Nephron progenitor cell (in vitro differentiated cells): ENCODE measurements at regions not wholly inside any gene's neighbourhood (a gene's known extent, or its start where the extent isn't known, plus 50 kb on each side); places are given as distances from the start of the nearest gene placed in this dataset.
A peak's percentile ranks its signal among the peaks of the same experiment; 100 is the strongest.

Experiments used
- DNase-seq: peaks from one replicate; pipeline ENCODE4 v3.0.0; 2021
- H3K27ac Mint-ChIP-seq: 2 replicates; pipeline ENCODE4 v1.8.0; 2021; ENCODE audit warnings: mild to moderate bottlenecking, moderate library complexity, mixed read lengths
- H3K27me3 Mint-ChIP-seq: 2 replicates; pipeline ENCODE4 v1.8.0; 2021; ENCODE audit warnings: mild to moderate bottlenecking, low read depth, mixed read lengths; ENCODE audit not compliant: poor library complexity
- H3K36me3 Mint-ChIP-seq: 2 replicates; pipeline ENCODE4 v1.8.0; 2021; ENCODE audit warnings: low read depth, mixed read lengths
- H3K4me1 Mint-ChIP-seq: 2 replicates; pipeline ENCODE4 v1.8.0; 2021; ENCODE audit warnings: mixed read lengths
- H3K4me3 Mint-ChIP-seq: 2 replicates; pipeline ENCODE4 v1.8.0; 2021; ENCODE audit warnings: mild to moderate bottlenecking, moderate library complexity, mixed read lengths
- H3K9me3 Mint-ChIP-seq: 2 replicates; pipeline ENCODE4 v1.8.0; 2021; ENCODE audit warnings: mild to moderate bottlenecking, moderate library complexity, mixed read lengths
- TF ChIP-seq, protein P1 (sequence below): fragments of 200-600 bp; sonication (generic); IDR thresholded peaks from 2 replicates; pipeline ENCODE4 v1.5.0; 2021; ENCODE audit warnings: antibody characterized with exemption

DNA sequence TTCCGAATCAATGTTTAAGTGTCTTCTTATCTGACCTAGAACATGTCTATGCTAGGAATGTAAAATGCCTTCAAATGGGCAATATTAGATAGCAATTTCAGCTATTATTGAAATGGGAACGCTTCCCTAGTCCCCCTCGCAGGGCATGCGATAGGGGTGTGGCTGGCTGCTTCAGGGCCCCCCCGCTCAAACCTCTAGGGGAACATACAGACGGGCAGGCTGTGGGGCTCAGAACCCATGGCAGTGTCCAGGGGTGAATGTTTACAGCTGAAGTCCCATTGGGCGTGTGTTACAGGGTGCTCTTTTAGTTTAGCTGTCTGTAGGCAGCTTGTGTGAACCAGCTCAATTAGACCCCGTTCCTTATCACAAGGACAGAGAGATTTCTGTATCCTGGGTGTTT is 315.9 kb downstream of the DSEL start:
- H3K4me1 Mint-ChIP-seq = no peaks in the 10 kb centered on the region
- DNase-seq = no peak
- no peaks in the 10 kb centered on the region for H3K9me3 Mint-ChIP-seq
- no peaks in the 10 kb centered on the region for H3K27me3 Mint-ChIP-seq
- no peak overlapping the region for H3K4me3 Mint-ChIP-seq
- H3K36me3 Mint-ChIP-seq = no peaks in the 10 kb centered on the region
- no peak overlapping the region for H3K27ac Mint-ChIP-seq
- TF ChIP-seq, protein P1, sequence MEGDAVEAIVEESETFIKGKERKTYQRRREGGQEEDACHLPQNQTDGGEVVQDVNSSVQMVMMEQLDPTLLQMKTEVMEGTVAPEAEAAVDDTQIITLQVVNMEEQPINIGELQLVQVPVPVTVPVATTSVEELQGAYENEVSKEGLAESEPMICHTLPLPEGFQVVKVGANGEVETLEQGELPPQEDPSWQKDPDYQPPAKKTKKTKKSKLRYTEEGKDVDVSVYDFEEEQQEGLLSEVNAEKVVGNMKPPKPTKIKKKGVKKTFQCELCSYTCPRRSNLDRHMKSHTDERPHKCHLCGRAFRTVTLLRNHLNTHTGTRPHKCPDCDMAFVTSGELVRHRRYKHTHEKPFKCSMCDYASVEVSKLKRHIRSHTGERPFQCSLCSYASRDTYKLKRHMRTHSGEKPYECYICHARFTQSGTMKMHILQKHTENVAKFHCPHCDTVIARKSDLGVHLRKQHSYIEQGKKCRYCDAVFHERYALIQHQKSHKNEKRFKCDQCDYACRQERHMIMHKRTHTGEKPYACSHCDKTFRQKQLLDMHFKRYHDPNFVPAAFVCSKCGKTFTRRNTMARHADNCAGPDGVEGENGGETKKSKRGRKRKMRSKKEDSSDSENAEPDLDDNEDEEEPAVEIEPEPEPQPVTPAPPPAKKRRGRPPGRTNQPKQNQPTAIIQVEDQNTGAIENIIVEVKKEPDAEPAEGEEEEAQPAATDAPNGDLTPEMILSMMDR = no peak

DNA sequence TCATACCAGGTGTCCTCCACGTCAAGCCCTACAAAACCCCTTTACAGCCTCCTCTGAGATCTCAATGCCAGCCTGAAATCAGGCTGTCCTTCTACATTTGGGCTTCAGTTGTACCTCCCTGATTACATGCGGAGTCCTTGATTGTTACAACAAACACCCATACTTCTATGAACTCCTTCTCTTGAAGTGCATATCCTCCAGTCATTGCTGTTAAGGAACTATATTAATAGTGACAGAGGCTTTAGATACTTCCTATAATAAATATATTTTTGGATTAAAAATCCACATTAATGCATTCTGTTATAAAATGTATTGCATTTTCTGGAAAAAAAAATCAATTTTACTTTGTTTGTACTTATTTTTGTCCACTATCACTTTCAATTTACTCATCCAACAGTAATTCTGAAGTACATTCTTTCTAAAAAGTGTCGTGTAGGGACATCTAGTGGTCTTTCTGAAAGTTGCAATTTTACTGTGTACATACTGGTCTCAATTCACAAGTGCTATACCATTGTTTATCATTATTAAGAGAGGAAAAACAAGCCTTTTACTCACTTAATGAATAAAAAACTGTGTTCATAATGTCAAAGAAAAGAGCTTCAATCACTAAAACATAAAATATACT is 316.4 kb downstream of the DSEL start:
- TF ChIP-seq, protein P1 = peak; percentile 73
- no peak overlapping the region for H3K27ac Mint-ChIP-seq
- no peaks in the 10 kb centered on the region for H3K36me3 Mint-ChIP-seq
- no peak overlapping the region for H3K4me3 Mint-ChIP-seq
- H3K4me1 Mint-ChIP-seq = peaks cover 1% of the 10 kb centered on the region
- H3K9me3 Mint-ChIP-seq = no peaks in the 10 kb centered on the region
- H3K27me3 Mint-ChIP-seq = no peaks in the 10 kb centered on the region
- DNase-seq = no peak

DNA sequence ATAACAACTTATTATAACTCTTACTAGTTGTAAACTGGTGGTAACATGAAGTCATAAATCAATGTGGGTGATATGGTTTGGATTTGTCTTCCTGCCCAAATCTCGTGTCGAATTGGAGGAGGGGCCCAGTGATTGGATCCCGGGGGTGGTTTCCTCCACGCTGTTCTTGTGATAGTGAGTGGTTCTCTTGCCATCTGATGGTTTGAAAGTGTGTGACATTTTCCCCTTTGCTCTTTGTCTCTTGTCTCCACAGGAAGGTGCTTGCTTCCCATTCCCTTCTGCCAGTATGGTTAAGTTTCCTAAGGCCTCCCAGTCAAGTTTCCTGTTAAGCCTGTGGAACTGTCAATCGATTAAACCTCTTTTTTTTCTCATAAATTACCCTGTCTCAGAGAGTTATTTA is 321.6 kb downstream of the DSEL start:
- TF ChIP-seq, protein P1 = no peak
- no peak overlapping the region for H3K27ac Mint-ChIP-seq
- peaks cover 5% of the 10 kb centered on the region for H3K4me1 Mint-ChIP-seq
- no peak for DNase-seq
- no peak overlapping the region for H3K4me3 Mint-ChIP-seq
- H3K27me3 Mint-ChIP-seq = no peaks in the 10 kb centered on the region
- H3K9me3 Mint-ChIP-seq = no peaks in the 10 kb centered on the region
- H3K36me3 Mint-ChIP-seq = no peaks in the 10 kb centered on the region

DNA sequence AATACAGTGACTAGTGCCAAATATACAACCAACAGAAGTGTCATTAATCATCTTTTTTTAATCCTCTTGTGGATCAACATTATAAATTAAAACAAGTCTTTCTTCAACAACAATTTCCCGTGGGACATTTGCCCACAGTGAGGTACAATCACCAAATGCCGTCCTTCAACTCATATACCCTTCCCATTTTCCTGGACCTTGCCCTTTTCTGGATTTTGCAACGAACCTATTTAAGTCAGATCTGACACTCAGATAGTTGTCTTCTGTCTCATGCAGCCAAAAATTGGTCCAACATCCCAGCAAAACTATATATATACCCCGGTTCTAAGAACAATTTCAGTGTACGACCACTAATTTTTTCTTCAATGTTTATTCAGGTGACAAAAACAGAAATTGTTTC is 324.0 kb downstream of the DSEL start:
- DNase-seq = no peak
- Mint-ChIP-seq H3K36me3 (no peaks in the 10 kb centered on the region), H3K4me1 (peaks cover 5% of the 10 kb centered on the region), H3K9me3 (no peaks in the 10 kb centered on the region), H3K27me3 (no peaks in the 10 kb centered on the region), H3K27ac (no peak overlapping the region), H3K4me3 (no peak overlapping the region)
- TF ChIP-seq, protein P1 = no peak

DNA sequence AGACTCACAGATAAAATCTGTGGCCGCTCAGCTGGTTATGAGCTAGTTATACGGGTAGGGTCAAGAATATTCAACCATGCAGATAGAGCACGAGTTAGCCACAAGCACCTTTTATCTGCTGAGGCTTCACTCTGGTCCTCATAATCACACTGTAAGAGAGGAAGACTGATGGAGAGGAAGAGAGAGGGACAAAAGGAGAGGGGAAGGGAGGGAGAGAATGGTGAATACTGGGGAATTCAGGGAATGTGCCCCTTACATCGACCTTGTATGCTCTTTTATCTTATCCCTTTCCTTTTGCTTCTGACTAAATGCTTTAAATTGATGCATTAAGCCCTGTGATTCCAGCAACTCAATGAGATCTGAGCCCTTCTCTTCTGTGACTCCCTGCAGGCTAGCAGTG is 333.1 kb downstream of the DSEL start:
- no peak for DNase-seq
- no peaks in the 10 kb centered on the region for H3K27me3 Mint-ChIP-seq

DNA sequence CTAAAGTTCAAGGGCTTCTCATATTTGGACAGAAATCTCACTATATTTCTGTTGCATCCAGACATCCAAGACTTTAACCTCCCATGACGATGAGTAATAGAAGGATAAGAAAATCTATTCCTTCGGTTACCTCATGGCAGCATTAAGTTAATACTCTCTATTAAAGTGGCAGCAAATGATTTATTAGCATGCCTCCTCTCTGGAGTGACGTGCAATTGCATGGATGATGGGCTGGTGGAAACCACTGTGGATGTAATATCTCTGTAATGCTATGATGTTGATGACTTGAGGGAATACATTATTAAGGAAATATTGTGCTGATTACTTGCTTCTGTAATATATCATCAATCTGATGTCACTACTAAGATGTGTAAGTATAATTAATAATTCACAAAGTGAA is 336.8 kb downstream of the DSEL start:
- TF ChIP-seq, protein P1 = no peak
- Mint-ChIP-seq H3K4me3 (no peak overlapping the region), H3K27me3 (no peaks in the 10 kb centered on the region), H3K36me3 (no peaks in the 10 kb centered on the region), H3K9me3 (no peaks in the 10 kb centered on the region), H3K27ac (no peak overlapping the region), H3K4me1 (no peaks in the 10 kb centered on the region)
- no peak for DNase-seq

More for the DNA sequence above, 333.1 kb downstream of the DSEL start:
- no peaks in the 10 kb centered on the region for H3K4me1 Mint-ChIP-seq
- H3K9me3 Mint-ChIP-seq = no peaks in the 10 kb centered on the region
- H3K27ac Mint-ChIP-seq = no peak overlapping the region
- no peaks in the 10 kb centered on the region for H3K36me3 Mint-ChIP-seq
- H3K4me3 Mint-ChIP-seq = no peak overlapping the region
- TF ChIP-seq, protein P1 = no peak
